Chondrocyte (in vitro differentiated cells): ENCODE measurements at regions not wholly inside any gene's neighbourhood (a gene's known extent, or its start where the extent isn't known, plus 50 kb on each side); places are given as distances from the start of the nearest gene placed in this dataset.

ENCODE experiments used
- DNase-seq: peaks from one replicate; pipeline ENCODE4 v3.0.0; 2021; ENCODE audit warnings: mixed read lengths, low spot score
- H3K27ac Mint-ChIP-seq: one replicate; pipeline ENCODE4 v1.8.0; 2021; ENCODE audit warnings: mild to moderate bottlenecking, moderate library complexity, mixed read lengths; ENCODE audit not compliant: unreplicated experiment
- H3K27me3 Mint-ChIP-seq: 2 replicates; pipeline ENCODE4 v1.8.0; 2021; ENCODE audit warnings: low read depth, mixed read lengths
- H3K36me3 Mint-ChIP-seq: 2 replicates; pipeline ENCODE4 v1.8.0; 2021; ENCODE audit warnings: low read depth, mixed read lengths
- H3K4me1 Mint-ChIP-seq: 2 replicates; pipeline ENCODE4 v1.8.0; 2021; ENCODE audit warnings: low read depth, mild to moderate bottlenecking, mixed read lengths
- H3K4me3 Mint-ChIP-seq: one replicate; pipeline ENCODE4 v1.8.0; 2021; ENCODE audit warnings: mild to moderate bottlenecking, moderate library complexity, mixed read lengths; ENCODE audit not compliant: unreplicated experiment
- H3K9me3 Mint-ChIP-seq: 2 replicates; pipeline ENCODE4 v1.8.0; 2021; ENCODE audit warnings: low read depth, mixed read lengths
- CTCF ChIP-seq: fragments of 200-600 bp; sonication (generic); IDR thresholded peaks from 2 replicates; pipeline ENCODE4 v1.5.0; 2021; ENCODE audit warnings: antibody characterized with exemption, mild to moderate bottlenecking, moderate library complexity

- Mint-ChIP-seq H3K27ac (peak overlapping the region; percentile 96), H3K4me3 (peak overlapping the region; percentile 7), H3K27me3 (no peaks in the 10 kb centered on the region), H3K4me1 (peaks cover 36% of the 10 kb centered on the region), H3K9me3 (no peaks in the 10 kb centered on the region), H3K36me3 (no peaks in the 10 kb centered on the region)
- TF ChIP-seq CTCF, result no peak
- DNase-seq, result no peak
These were observed 107.5 kb upstream of the FAR2 start for GRCh38 chr12:29041621-29042020.

- no peak for DNase-seq
- Mint-ChIP-seq H3K36me3 (peaks cover 3% of the 10 kb centered on the region), H3K27me3 (no peaks in the 10 kb centered on the region), H3K9me3 (peaks cover 8% of the 10 kb centered on the region), H3K4me1 (peaks cover 36% of the 10 kb centered on the region), H3K4me3 (no peak overlapping the region), H3K27ac (peak overlapping the region; percentile 24)
- TF ChIP-seq CTCF, result no peak
These were observed 106.0 kb upstream of the FAR2 start for GRCh38 chr12:29043069-29043468.

- Mint-ChIP-seq H3K36me3 (peaks cover 3% of the 10 kb centered on the region), H3K27ac (no peak overlapping the region), H3K27me3 (no peaks in the 10 kb centered on the region), H3K4me1 (peaks cover 32% of the 10 kb centered on the region), H3K4me3 (no peak overlapping the region), H3K9me3 (peaks cover 12% of the 10 kb centered on the region)
- no peak for TF ChIP-seq CTCF
- no peak for DNase-seq
These were observed 104.3 kb upstream of the FAR2 start for GRCh38 chr12:29044799-29045198.

- Mint-ChIP-seq H3K36me3 (peaks cover 3% of the 10 kb centered on the region), H3K4me1 (no peaks in the 10 kb centered on the region), H3K4me3 (no peak overlapping the region), H3K27me3 (no peaks in the 10 kb centered on the region), H3K27ac (no peak overlapping the region), H3K9me3 (peaks cover 15% of the 10 kb centered on the region)
- no peak for DNase-seq
- no peak for TF ChIP-seq CTCF
These were observed 100.3 kb upstream of the FAR2 start for GRCh38 chr12:29048787-29049186.

- peaks cover 15% of the 10 kb centered on the region for H3K9me3 Mint-ChIP-seq
- H3K36me3 Mint-ChIP-seq, result peaks cover 3% of the 10 kb centered on the region
- H3K4me1 Mint-ChIP-seq, result no peaks in the 10 kb centered on the region
- no peak overlapping the region for H3K27ac Mint-ChIP-seq
- no peak for DNase-seq
- no peak overlapping the region for H3K4me3 Mint-ChIP-seq
- TF ChIP-seq CTCF, result no peak
- no peaks in the 10 kb centered on the region for H3K27me3 Mint-ChIP-seq
These were observed 98.6 kb upstream of the FAR2 start for GRCh38 chr12:29050503-29050902.
